NCI-H82 treated with DMSO at 0.1 percent for 48 hours (cell line): ENCODE measurements at regions not wholly inside any gene's neighbourhood (a gene's known extent, or its start where the extent isn't known, plus 50 kb on each side); places are given as distances from the start of the nearest gene placed in this dataset.
"Not testable (repeated sequence)": the region's sequence is repeated elsewhere in the genome, so short reads cannot be mapped to it uniquely, and the experiment has no call there.

Experiments
- DNase-seq: peaks from one replicate; lab custom pipeline; 2025; ENCODE audit not compliant: unreplicated experiment; lab: John Stamatoyannopoulos, UW

- no peak for DNase-seq
Observed at GRCh38 chr7:37545619-37546534, 97.2 kb upstream of the ELMO1 start.

GRCh38 chr7:37546677-37547076, 98.0 kb upstream of the ELMO1 start:
- no peak for DNase-seq

GRCh38 chr7:37549076-37549931, 100.6 kb upstream of the ELMO1 start:
- DNase-seq, result no peak

- DNase-seq, result no peak
Observed at GRCh38 chr7:37550426-37550825, 101.8 kb upstream of the ELMO1 start.

GRCh38 chr7:37550872-37551271, 102.2 kb upstream of the ELMO1 start:
- no peak for DNase-seq

- no peak for DNase-seq
Observed at GRCh38 chr7:37552030-37552429, 103.4 kb upstream of the ELMO1 start.

GRCh38 chr7:37552439-37552838, 103.8 kb upstream of the ELMO1 start:
- not testable (repeated sequence) for DNase-seq

GRCh38 chr7:37555528-37555927, 106.9 kb upstream of the ELMO1 start:
- no peak for DNase-seq

GRCh38 chr7:37557571-37558209, 109.0 kb upstream of the ELMO1 start:
- DNase-seq, result no peak

- DNase-seq, result peak; percentile 28
Observed at GRCh38 chr7:37558320-37559096, 109.8 kb upstream of the ELMO1 start.

GRCh38 chr7:37570145-37570544, 113.4 kb upstream of the GPR141 start:
- no peak for DNase-seq

GRCh38 chr7:37571806-37572205, 111.8 kb upstream of the GPR141 start:
- no peak for DNase-seq

- DNase-seq, result no peak
Observed at GRCh38 chr7:37577412-37577811, 106.2 kb upstream of the GPR141 start.

- DNase-seq, result no peak
Observed at GRCh38 chr7:37577901-37578300, 105.7 kb upstream of the GPR141 start.

GRCh38 chr7:37578350-37578749, 105.2 kb upstream of the GPR141 start:
- DNase-seq, result no peak

GRCh38 chr7:37580376-37580775, 103.2 kb upstream of the GPR141 start:
- DNase-seq, result no peak

GRCh38 chr7:37584651-37585463, 98.7 kb upstream of the GPR141 start:
- not testable (repeated sequence) for DNase-seq

- no peak for DNase-seq
Observed at GRCh38 chr7:37590824-37591223, 92.7 kb upstream of the GPR141 start.

- no peak for DNase-seq
Observed at GRCh38 chr7:37592366-37592765, 91.2 kb upstream of the GPR141 start.

- no peak for DNase-seq
Observed at GRCh38 chr7:37594602-37595001, 89.0 kb upstream of the GPR141 start.
